B cell (primary cell): ENCODE measurements at regions not wholly inside any gene's neighbourhood (a gene's known extent, or its start where the extent isn't known, plus 50 kb on each side); places are given as distances from the start of the nearest gene placed in this dataset.

Source experiments
- EZH2 ChIP-seq: IDR thresholded peaks from 2 replicates; pipeline ENCODE4 v1.6.1; 2012; ENCODE audit warnings: borderline replicate concordance, low read depth, mild to moderate bottlenecking, moderate library complexity, low read length; ENCODE audit not compliant: insufficient read depth, poor library complexity, severe bottlenecking
- TF ChIP-seq, protein P1 (sequence below): fragments of 200-600 bp; IDR thresholded peaks from one replicate; pipeline ENCODE4 v1.8.0; 2022; ENCODE audit warnings: antibody characterized with exemption, mild to moderate bottlenecking

DNA sequence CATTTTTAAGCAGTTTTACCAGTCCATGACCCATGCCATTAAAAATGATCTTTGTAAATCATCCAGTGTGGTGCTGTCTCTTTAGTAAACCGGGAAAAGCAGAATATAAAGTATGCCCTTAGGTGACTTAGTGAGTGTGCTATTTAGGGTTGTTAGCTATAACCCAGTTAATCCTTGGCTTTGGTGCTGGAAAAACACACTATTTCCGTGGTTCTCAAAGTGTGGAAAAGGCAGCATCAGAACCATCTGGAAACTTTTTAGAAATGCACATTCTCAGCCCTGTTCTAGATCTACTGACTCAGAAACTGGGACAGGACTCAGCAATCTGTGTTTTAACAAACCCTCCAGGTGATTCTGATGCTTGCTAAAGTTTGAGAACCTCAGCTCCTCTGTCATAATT, 123.6 kb upstream of the ZNF608 start:
- TF ChIP-seq, protein P1, sequence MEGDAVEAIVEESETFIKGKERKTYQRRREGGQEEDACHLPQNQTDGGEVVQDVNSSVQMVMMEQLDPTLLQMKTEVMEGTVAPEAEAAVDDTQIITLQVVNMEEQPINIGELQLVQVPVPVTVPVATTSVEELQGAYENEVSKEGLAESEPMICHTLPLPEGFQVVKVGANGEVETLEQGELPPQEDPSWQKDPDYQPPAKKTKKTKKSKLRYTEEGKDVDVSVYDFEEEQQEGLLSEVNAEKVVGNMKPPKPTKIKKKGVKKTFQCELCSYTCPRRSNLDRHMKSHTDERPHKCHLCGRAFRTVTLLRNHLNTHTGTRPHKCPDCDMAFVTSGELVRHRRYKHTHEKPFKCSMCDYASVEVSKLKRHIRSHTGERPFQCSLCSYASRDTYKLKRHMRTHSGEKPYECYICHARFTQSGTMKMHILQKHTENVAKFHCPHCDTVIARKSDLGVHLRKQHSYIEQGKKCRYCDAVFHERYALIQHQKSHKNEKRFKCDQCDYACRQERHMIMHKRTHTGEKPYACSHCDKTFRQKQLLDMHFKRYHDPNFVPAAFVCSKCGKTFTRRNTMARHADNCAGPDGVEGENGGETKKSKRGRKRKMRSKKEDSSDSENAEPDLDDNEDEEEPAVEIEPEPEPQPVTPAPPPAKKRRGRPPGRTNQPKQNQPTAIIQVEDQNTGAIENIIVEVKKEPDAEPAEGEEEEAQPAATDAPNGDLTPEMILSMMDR: no peak
- no peak for TF ChIP-seq EZH2
